Karpas-422 (cell line): ENCODE measurements at regions not wholly inside any gene's neighbourhood (a gene's known extent, or its start where the extent isn't known, plus 50 kb on each side); places are given as distances from the start of the nearest gene placed in this dataset.
"Not testable (repeated sequence)": the region's sequence is repeated elsewhere in the genome, so short reads cannot be mapped to it uniquely, and the experiment has no call there.

Experiments used
- DNase-seq: peaks from one replicate; pipeline ENCODE4 v3.0.0-alpha.2; 2015
- H2AFZ ChIP-seq: fragments of 200-600 bp; sonication (generic); 2 replicates; pipeline ENCODE4 v1.6.1; 2014; ENCODE audit warnings: antibody characterized with exemption, low read length, mixed read lengths
- H3K27ac ChIP-seq: fragments of 200-600 bp; sonication (generic); 2 replicates; pipeline ENCODE4 v1.5.1; 2014; ENCODE audit warnings: mild to moderate bottlenecking, low read length, moderate library complexity
- H3K27me3 ChIP-seq: fragments of 200-600 bp; sonication (generic); 2 replicates; pipeline ENCODE4 v1.6.1; 2014; ENCODE audit warnings: low read length, mixed read lengths
- H3K36me3 ChIP-seq: fragments of 200-600 bp; sonication (generic); 2 replicates; pipeline ENCODE4 v1.6.1; 2014; ENCODE audit warnings: low read length, mixed read lengths; ENCODE audit not compliant: insufficient read depth
- H3K4me1 ChIP-seq: fragments of 200-600 bp; sonication (generic); 2 replicates; pipeline ENCODE4 v1.6.1; 2014; ENCODE audit warnings: mild to moderate bottlenecking, low read length, mixed read lengths
- H3K4me2 ChIP-seq: fragments of 200-600 bp; sonication (generic); 2 replicates; pipeline ENCODE4 v1.6.1; 2014; ENCODE audit warnings: low read length, low read depth, mild to moderate bottlenecking; ENCODE audit not compliant: poor library complexity, severe bottlenecking
- H3K4me3 ChIP-seq: fragments of 200-600 bp; sonication (generic); 2 replicates; pipeline ENCODE4 v1.5.1; 2014; ENCODE audit warnings: mild to moderate bottlenecking, antibody characterized with exemption, low read length, mixed read lengths
- H3K79me2 ChIP-seq: fragments of 200-600 bp; sonication (generic); 2 replicates; pipeline ENCODE4 v1.6.1; 2014; ENCODE audit warnings: mild to moderate bottlenecking, low read length, mixed read lengths
- H3K9ac ChIP-seq: fragments of 200-600 bp; sonication (generic); 2 replicates; pipeline ENCODE4 v1.6.0; 2014; ENCODE audit warnings: low read length
- H3K9me2 ChIP-seq: fragments of 200-600 bp; sonication (generic), shearing (Covaris generic); replicated peaks from 2 replicates; pipeline ENCODE4 v1.6.0; 2014; ENCODE audit warnings: mild to moderate bottlenecking, low read length, moderate library complexity; ENCODE audit not compliant: insufficient read depth
- H3K9me3 ChIP-seq: fragments of 300-700, 200-600 bp; sonication (generic); 2 replicates; pipeline ENCODE4 v1.6.1; 2014; ENCODE audit warnings: low read length, mixed read lengths
- H4K20me1 ChIP-seq: fragments of 200-600 bp; sonication (generic); 2 replicates; pipeline ENCODE4 v1.6.1; 2014; ENCODE audit warnings: mild to moderate bottlenecking, antibody characterized with exemption, low read length, low read depth; ENCODE audit not compliant: insufficient read depth

DNA sequence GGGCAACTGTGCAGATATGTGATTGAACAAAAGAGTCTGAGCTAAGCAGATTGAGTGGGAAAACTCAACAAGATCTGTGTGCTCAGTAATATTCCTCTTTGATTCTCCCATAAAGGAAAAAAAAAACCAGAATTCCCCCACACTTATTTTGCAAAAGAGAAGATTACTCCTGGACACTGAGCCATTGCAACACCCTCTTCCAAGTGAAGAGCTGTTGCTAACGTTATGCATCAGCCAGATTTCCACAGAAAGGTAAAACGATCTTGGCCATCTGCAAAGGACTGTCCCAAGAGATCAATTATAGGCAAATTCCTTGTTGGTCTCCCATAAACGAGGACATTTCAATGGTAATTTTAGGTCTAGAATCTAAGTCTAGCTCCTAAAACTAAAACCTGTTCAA, 587.7 kb downstream of the C12orf50 start:
- H3K27me3 ChIP-seq: no peaks in the 10 kb centered on the region
- H3K4me2 ChIP-seq: no peak overlapping the region
- no peaks in the 10 kb centered on the region for H3K36me3 ChIP-seq
- no peaks in the 10 kb centered on the region for H3K9me3 ChIP-seq
- no peak overlapping the region for H3K4me3 ChIP-seq
- no peaks in the 10 kb centered on the region for H3K79me2 ChIP-seq
- H3K27ac ChIP-seq: no peak overlapping the region
- H2AFZ ChIP-seq: no peak overlapping the region
- no peaks in the 10 kb centered on the region for H3K4me1 ChIP-seq
- no peaks in the 10 kb centered on the region for H4K20me1 ChIP-seq
- no peak overlapping the region for H3K9ac ChIP-seq
- no peak for DNase-seq
- no peaks in the 10 kb centered on the region for H3K9me2 ChIP-seq

DNA sequence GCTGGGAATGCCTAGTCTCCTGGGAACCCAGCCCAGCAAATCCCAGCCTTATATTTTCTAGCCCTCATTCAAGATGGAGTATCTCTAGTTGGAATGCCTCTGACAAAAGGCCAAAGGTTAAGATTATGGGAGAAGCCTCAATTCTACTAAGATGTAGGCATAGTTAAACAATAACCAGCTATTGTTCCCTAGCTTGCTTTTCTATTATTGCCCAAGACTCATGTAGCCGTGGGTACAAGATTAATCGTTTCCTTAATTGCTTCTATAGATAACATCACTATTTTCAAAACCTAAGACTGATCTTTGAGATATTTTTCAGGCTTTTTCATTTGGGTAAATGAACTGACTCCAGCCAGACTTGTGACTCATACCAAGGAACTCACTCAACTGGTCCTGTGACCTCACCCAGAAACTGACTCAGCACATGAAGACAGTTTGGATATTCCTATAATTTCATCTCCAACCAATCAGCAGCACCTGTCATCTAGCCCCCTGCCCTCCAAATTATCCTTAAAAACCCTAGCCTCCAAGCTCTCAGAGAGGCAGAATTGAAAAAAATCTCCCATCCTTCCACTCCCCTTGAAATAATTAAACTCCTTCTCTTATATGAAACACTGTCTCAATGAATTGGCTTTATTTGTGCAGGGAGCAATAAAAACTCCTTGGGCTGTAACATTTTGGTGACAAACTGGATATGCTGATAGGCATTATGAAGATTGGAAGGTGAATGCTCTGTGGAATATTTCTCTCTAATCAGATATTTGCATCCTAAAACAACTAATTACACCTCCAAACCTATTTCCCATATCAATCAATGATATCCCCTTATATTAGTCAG, 589.0 kb downstream of the C12orf50 start:
- Histone ChIP-seq H3K36me3 (no peaks in the 10 kb centered on the region), H3K4me1 (no peaks in the 10 kb centered on the region), H3K4me2 (no peak overlapping the region), H3K9me3 (no peaks in the 10 kb centered on the region), H2AFZ (no peak overlapping the region), H3K9ac (no peak overlapping the region), H3K9me2 (no peaks in the 10 kb centered on the region), H3K27ac (no peak overlapping the region), H4K20me1 (no peaks in the 10 kb centered on the region), H3K79me2 (no peaks in the 10 kb centered on the region), H3K4me3 (no peak overlapping the region), H3K27me3 (no peaks in the 10 kb centered on the region)
- no peak for DNase-seq

DNA sequence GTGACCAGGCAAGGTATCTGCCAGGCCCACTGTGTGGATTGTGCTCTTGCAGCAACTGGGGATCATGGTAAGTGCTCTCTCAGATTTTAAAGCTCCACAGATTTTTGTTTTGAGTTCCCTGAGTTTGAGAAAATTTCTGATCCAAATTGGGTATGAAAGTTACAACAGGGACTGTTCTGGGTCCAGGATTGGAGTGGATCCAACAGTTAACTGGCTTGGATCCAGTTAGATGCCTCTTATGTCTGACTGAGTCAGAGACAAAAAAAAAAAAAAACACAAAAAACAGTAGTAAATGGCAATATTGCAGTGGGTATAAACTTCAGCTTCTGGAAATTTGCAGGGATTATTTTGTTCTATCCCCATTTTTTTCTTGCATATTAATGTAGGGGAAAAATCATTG, 598.8 kb downstream of the C12orf50 start:
- no peaks in the 10 kb centered on the region for H3K4me1 ChIP-seq
- no peaks in the 10 kb centered on the region for H3K36me3 ChIP-seq
- H3K27me3 ChIP-seq: no peaks in the 10 kb centered on the region
- peaks cover 7% of the 10 kb centered on the region; the same call in 1 of the 2 replicates for H3K9me3 ChIP-seq
- no peak overlapping the region for H3K9ac ChIP-seq
- no peaks in the 10 kb centered on the region for H3K9me2 ChIP-seq
- no peak overlapping the region for H2AFZ ChIP-seq
- no peak overlapping the region for H3K4me2 ChIP-seq
- no peak overlapping the region for H3K4me3 ChIP-seq
- H4K20me1 ChIP-seq: no peaks in the 10 kb centered on the region
- no peaks in the 10 kb centered on the region for H3K79me2 ChIP-seq
- H3K27ac ChIP-seq: no peak overlapping the region
- DNase-seq: no peak

DNA sequence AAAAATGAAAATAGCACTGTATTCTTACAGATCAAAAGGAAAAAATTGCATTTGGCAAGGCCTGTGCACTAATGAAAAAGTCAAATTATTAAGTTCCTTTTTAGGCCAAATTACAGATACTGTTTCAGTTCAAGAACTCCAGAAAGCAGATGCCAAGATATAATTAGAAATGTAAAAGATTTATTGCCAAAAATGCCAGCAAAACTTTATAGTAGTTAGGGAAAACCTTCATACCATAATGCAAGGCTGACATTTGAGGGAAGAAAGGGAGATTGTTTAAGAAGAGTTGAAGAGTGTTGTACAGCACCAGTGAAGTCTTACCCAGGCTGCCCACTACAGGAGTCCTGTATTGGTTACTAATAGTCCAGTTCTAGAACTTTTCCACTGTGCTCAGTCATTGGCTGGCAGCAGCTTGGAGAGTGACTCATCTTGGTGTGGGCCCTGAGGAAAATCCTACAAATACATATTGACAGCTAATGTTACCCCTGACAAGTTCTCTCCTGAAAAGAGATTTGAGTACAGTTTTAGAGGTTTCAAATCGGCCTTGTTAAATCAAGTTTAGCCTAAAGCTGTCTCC, 600.4 kb downstream of the C12orf50 start:
- Histone ChIP-seq H3K27ac (no peak overlapping the region), H3K4me2 (no peak overlapping the region), H3K36me3 (no peaks in the 10 kb centered on the region), H3K4me1 (no peaks in the 10 kb centered on the region), H3K9ac (no peak overlapping the region), H3K4me3 (no peak overlapping the region), H2AFZ (no peak overlapping the region), H3K9me2 (no peaks in the 10 kb centered on the region), H3K79me2 (no peaks in the 10 kb centered on the region), H3K9me3 (peaks cover 9% of the 10 kb centered on the region; the same call in 1 of the 2 replicates), H3K27me3 (no peaks in the 10 kb centered on the region), H4K20me1 (no peaks in the 10 kb centered on the region)
- no peak for DNase-seq

DNA sequence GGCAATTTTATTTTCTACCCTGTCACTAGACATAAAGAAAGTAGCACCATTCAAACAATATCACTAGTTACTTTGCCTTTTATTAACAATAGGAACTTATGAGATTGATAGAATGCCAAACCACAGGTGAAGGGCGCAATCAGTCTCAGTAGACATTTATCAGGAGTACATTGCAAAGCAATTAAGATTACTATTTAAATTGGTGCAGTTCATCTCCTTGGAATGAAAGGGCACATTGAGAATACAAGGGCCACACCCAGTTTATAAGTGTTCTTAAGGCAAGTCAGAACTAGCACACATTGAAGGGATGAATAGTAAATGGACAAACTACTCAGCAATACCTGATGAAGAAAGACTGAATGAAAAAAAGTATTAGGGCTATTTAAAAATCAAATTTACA, 601.4 kb downstream of the C12orf50 start:
- Histone ChIP-seq H2AFZ (no peak overlapping the region), H3K79me2 (no peaks in the 10 kb centered on the region), H3K27me3 (no peaks in the 10 kb centered on the region), H3K9me3 (peaks cover 9% of the 10 kb centered on the region; the same call in 1 of the 2 replicates), H3K4me1 (no peaks in the 10 kb centered on the region), H4K20me1 (no peaks in the 10 kb centered on the region), H3K4me2 (no peak overlapping the region), H3K9ac (no peak overlapping the region), H3K27ac (no peak overlapping the region), H3K36me3 (no peaks in the 10 kb centered on the region), H3K4me3 (no peak overlapping the region), H3K9me2 (no peaks in the 10 kb centered on the region)
- no peak for DNase-seq

DNA sequence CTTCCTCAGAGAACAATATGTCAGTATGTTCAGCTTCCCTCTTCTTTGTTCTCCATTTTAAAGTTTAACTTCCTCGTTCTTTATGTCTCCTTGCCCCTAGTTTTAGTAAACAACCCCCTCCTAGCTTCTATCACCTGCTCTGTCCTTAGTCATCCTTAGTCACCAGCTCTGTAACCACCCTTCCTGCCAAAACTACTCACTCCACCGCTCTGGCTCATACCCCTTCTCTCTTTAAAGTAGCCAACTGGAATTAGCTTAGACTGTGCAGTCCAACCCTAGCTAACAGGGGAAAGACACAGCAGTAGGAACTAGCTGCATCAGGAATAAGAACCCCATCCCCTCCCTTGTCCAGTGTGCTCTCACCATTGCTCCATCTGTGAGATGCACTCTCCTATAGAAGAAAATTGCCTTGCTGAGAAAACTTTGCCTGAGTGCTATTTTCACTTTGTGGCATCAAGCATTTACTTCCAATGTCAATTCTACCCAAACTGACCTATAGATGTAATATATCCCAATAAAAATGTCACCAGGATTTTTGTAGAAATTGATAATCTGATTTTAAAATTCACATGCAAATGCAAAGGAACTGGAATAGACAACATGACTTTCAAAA, 603.2 kb downstream of the C12orf50 start:
- no peak for DNase-seq
- Histone ChIP-seq H3K9me3 (peaks cover 9% of the 10 kb centered on the region; the same call in 1 of the 2 replicates), H3K4me3 (no peak overlapping the region), H3K4me1 (no peaks in the 10 kb centered on the region), H3K36me3 (no peaks in the 10 kb centered on the region), H4K20me1 (no peaks in the 10 kb centered on the region), H2AFZ (no peak overlapping the region), H3K27ac (no peak overlapping the region), H3K9me2 (no peaks in the 10 kb centered on the region), H3K27me3 (no peaks in the 10 kb centered on the region), H3K9ac (no peak overlapping the region), H3K4me2 (no peak overlapping the region), H3K79me2 (no peaks in the 10 kb centered on the region)

DNA sequence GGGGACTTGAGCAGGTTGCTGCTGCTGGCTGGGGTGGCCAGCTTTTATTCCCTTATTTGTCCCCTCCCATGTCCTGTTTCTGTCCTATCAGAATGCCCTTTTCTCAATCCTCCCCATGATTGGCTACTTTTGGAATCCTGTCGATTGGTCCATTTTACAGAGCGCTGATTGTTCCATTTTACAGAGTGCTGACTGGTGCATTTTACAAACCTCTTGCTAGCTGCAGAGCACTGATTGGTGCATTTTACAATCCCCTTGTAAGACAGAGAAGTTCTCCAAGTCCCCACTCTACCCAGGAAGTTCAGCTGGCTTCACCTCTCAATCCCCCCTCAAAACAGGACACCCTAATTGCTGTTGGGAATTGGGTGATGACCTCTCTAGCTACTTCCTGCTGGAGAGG, 608.0 kb downstream of the C12orf50 start:
- H3K79me2 ChIP-seq, H3K4me2 ChIP-seq, H3K9ac ChIP-seq, H3K4me3 ChIP-seq, DNase-seq, H4K20me1 ChIP-seq, H2AFZ ChIP-seq, H3K4me1 ChIP-seq, H3K9me2 ChIP-seq, H3K27me3 ChIP-seq, H3K36me3 ChIP-seq, H3K27ac ChIP-seq, H3K9me3 ChIP-seq: not testable (repeated sequence)

DNA sequence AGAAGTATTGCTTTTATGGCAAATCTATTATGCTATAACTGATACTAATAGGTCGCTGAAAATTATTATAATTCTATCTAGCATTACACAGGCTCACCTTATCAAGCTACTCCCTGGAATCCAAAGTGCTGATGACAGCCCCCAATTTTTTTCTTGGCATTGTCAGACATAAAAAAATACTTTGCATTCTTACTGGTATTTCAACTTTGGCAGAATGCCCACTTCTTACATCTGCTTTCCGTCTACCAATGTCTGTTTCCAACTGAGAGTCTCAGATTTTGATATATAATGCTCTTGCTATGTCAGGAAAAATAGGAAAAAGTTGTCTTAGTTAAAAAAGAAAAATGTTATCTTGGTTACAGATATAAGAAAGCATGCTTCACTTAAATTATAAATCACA, 615.4 kb downstream of the C12orf50 start:
- Histone ChIP-seq H3K9me3 (no peaks in the 10 kb centered on the region; the same call in 1 of the 2 replicates), H3K27ac (no peak overlapping the region), H2AFZ (no peak overlapping the region), H3K79me2 (no peaks in the 10 kb centered on the region), H3K4me1 (no peaks in the 10 kb centered on the region), H3K27me3 (no peaks in the 10 kb centered on the region), H3K4me2 (no peak overlapping the region), H3K9ac (no peak overlapping the region), H3K4me3 (no peak overlapping the region), H3K9me2 (no peaks in the 10 kb centered on the region; the same call in 1 of the 2 replicates), H3K36me3 (no peaks in the 10 kb centered on the region), H4K20me1 (no peaks in the 10 kb centered on the region)
- DNase-seq: no peak
